HG03520 (cell line): ENCODE measurements at regions not wholly inside any gene's neighbourhood (a gene's known extent, or its start where the extent isn't known, plus 50 kb on each side); places are given as distances from the start of the nearest gene placed in this dataset.
"Not testable (repeated sequence)": the region's sequence is repeated elsewhere in the genome, so short reads cannot be mapped to it uniquely, and the experiment has no call there.

ENCODE experiments used
- ATAC-seq: cut with Tn5 transposase; IDR thresholded peaks from one replicate; pipeline ENCODE4 v1.9.1; 2021; ENCODE audit warnings: mild to moderate bottlenecking, moderate library complexity; ENCODE audit not compliant: unreplicated experiment

DNA sequence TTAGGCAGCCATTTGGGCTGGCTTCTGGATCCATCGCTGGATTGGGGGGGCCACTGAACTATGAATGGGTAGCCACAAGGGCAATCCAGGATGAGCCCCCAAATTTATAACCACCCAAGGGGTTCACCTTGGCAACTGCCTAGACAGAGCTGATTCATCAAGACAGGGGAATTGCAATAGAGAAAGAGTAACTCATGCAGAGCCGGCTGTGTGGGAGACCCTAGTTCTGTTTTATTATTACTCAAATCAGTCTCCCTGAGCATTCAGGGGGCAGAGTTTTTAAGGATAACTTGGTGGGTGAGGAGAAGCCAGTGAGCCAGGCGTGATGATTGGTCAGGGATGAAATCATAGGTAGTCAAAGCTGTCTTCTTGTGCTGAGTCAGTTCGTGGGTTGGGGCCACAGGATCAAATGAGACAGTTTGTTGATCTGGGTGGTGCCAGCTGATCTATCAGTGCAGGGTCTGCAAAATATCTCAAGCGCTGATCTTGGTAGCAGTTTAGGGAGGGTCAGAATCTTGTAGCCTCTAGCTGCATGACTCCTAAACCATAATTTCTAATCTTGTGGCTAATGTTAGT is 57.9 kb downstream of the DNAJB9 start:
- no peak for ATAC-seq

DNA sequence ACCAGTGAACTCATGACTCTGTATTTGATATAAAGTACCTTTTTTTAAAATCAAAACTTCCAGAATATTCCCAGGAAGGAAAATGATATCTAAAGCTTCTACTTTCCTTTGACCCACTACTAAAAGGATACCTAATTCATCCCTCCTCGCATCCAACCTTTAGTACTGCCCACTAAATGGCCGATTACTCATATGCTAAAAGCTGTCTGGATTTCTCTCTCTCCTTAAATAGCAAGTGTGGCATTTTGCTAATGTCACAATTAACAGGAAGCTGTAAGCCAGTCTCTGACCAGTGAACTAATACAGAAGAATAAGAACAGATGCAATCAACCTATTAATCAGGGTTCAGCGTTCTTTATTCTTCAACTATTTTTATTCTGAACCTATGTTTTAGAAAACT is 59.0 kb downstream of the DNAJB9 start:
- ATAC-seq, result no peak

DNA sequence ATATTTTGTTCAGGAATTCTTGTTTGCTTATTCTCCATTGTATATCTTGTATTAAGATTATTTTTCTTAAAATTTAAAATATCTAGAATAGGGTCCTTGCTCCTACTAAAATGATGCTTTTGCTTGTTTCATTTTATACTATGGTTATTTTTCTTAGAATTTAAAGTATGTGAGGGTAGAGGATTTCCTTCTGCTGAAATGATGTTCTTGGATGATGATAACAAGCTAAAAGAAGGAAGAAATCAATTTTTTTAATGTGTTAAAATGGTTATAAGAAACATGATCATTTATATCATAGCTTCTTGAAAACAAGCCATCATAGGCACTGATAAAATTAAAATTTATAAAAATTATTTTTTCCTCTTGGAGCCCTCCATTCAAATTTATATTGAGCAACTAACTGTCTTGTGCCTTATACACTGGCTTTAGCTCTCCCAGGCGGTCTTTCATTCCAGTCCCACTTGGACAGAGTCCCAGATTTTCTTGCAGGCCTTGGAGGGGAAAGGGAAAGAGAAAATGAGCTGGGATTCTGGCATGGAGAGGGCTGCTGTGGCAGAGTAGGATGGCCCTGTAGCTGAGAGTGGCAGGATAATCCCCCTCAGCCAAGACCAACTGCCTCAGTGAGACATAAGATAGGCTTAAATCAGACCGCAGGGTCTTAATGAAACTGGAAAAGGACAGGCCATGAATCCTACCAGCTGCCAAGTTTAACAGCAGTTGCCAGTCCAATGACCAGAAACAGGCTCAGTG is 60.2 kb downstream of the DNAJB9 start:
- no peak for ATAC-seq

DNA sequence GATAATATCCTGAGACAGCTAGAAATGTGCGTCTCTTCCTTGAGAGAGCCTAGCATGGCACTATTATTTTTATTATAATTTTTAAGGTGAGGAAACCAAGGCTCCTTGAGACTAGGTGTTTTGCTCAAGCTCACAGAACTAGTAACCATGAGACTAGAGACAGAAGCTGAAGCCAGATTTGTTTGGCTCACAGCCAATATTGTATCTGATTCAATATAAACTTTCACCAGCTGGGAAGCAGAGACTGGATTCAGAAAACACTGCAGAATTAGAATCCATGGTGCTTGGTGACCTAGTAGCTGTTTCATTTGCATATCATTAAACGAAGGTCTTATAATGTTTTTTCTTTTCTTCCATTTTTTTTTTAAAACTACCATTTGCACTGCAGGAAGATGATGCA is 64.4 kb downstream of the DNAJB9 start:
- ATAC-seq, result no peak

DNA sequence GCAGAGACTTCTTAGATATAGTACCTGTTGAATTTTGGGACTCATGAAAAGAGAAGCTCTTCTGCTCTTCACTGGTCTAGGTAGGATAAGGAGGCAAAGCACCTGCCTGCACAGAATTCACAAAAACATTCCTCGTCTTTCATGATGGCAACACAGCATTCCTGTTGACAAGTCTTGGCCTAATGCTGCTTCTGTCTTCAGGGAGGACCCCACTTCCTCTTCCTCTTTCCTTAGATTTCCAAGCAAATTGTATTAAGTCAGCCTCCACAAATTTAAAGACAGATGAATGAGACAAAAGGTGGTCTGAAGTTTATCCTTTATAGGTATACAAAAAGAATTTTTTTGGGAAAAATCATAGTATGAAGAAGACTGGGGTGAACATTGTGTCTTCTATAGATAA is 64.9 kb downstream of the DNAJB9 start:
- ATAC-seq, result no peak

DNA sequence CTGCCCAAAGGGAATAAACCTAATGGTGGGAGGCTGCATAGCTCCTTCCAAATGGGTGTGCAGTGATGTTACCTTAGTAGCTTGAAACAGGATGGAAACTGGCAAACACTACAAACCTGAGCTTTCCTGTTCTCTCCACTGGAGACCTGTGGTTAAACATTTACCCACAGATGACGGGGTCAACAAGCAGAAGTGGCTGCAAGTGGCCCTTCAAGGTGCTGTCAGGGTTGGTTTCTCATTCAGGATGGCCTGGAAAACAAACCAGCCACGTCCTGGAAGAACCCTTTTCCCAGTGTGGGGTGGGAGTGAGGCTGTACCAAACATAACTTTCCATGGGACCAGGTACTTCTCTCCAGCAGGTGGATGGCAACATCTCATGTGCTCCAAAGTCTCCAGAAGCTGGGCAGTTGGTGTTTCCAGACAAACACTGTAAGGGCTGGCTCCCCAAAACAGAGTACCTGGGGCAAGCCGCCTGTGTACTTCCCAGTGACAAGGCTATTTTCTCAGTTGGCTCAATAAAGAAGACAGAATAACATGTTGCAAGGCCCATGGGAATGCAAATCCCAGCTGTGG is 67.5 kb downstream of the DNAJB9 start:
- ATAC-seq, result no peak

DNA sequence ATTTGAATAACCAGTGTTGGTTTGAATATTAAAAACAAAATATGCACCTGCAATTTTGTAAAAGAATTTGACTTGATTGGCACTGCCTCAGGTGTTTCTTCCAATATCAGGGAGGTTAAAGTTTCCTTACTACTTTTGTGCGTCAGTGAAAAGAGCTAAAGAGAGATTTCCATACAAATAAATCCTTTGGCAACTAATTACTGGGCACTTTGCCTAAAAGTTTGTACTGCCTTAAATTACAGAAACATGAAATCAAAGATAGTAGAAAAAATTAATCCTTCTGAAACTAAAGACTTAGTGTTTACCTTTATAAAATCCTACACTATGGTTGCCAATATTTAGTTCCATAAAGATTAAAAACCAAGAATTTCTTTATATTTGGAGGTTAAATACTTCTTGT is 72.5 kb downstream of the DNAJB9 start:
- no peak for ATAC-seq

DNA sequence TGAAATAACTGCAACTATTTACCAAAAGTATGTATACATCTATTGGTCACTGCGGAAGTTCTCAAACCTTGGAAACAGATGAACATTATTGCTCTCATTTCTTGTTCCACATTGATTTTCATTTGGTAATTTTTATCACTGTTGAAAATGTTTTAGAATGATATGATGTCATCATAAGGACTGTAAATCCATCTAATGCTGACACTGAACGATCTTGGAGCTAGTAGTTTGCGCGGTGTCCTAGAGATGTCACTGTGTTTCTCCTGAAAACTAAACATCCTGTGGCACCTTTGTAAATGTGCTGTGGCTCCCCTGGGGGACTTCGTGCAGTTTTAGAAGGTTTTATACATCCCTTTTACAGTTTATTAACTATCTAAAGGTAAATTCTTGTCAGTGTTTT is 73.5 kb downstream of the DNAJB9 start:
- no peak for ATAC-seq

DNA sequence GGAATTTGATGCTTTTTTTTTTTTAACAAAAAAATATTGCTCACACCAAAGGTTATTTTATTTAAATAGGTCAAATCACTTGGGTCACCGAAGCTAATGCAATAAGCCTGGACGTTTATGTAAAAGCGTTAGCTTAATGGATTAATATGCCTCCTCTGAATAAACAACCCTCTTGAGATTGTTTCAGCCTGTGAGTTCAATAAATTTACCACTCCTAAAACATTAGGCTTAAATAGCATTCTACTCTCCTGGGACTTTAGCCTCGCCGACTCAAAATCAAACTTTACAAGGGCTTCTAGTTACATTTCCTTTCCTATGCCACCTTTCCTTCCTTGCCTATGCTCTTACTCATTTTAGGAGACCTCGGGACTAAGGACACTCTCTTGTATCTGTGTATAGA is 79.3 kb downstream of the DNAJB9 start:
- no peak for ATAC-seq

DNA sequence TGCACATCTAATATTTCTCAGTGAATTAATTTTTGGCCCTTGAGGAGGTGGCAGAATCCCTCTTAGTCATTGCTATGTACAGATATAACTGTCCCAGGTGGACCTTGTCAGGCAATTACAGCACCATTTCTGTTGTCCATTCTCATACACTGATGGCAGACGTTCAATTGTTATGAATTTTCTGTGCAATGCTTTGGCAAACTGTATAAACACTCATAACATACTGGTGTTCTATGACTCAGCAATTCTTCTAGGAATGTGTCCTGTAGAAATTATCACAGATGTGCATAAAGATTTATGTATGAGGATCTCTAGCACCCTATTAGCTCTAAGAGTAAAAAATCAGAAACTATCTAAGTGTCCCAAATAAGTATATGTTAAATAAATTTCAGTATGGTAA is 80.8 kb downstream of the DNAJB9 start:
- ATAC-seq, result no peak

DNA sequence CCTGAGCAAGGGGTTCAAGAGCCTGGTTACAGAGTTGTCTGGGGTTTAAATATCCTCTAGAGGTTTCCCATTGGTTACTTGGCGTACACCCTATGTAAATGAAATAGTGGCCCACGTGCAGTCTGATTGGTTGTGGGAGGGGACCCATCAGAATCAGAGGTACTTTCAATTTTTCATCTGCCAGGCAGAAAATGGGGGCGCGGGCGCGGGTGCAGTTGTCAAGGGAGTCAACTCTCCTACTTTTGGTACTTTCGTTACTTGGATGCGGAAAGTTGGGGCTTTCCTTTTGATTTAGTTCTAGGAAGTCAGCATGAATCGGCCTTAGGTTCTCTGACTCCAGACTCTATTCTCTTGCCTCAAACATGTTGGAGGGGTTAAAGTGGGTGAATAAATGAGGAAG is 83.2 kb downstream of the DNAJB9 start:
- no peak for ATAC-seq

DNA sequence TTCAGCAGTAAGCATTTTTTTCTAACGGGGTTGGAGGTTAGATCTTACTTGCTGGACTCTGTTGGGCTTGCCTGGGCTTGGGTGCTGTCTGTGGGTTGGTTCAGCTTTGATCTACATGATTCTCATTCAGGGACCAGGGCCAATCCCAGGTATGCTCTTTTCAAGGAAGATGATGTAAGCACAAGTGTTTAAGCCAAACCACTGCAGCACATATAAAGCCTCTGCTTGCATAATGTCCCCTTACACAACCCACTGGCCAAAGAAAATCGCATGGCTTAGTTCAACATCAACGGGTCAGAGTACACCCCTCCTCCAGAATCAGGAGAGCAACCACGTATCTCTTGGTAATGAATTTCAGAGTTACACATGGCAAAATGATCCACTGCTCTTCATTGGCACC is 83.9 kb downstream of the DNAJB9 start:
- ATAC-seq, result no peak

DNA sequence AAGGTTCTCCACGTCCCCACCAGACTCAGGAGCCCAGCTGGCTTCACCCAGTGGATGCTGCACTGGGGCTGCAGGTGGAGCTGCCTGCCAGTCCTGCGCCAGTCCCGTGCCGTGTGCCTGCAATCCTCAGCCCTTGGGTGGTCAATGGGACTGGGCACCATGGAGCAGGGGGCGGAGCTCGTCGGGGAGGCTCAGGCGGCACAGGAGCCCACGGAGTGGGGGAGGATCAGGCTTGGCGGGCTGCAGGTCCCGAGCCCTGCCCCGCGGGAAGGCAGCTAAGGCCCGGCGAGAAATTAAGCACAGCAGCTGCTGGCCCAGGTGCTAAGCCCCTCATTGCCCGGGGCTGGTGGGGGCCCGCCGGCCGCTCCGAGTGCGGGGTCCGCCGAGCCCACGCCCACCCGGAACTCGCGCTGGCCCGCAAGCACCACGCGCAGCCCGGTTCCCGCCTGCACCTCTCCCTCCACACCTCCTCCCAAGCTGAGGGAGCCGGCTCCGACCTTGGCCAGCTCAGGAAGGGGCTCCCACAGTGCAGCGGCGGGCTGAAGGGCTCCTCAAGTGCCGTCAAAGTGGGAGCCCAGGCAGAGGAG is 87.6 kb downstream of the DNAJB9 start:
- ATAC-seq, result not testable (repeated sequence)

DNA sequence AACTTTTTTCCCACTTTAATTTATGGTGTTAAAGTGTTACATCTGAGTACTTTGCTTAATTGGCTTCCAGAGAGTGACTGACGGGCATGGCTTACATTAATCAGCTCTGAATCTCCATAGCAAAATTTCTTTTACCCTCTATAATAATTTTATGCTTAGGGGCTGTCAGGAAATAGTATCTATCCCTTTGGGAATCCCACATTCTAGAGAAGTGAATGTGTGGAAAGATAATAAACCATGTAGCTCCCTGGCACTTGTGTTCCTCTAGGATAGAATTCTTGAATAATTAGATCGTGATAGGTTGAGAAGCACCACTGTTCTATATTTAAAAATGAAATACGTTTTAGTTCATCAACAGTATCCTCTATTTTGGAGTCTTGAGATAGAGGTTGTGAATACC is 89.6 kb downstream of the DNAJB9 start:
- no peak for ATAC-seq

DNA sequence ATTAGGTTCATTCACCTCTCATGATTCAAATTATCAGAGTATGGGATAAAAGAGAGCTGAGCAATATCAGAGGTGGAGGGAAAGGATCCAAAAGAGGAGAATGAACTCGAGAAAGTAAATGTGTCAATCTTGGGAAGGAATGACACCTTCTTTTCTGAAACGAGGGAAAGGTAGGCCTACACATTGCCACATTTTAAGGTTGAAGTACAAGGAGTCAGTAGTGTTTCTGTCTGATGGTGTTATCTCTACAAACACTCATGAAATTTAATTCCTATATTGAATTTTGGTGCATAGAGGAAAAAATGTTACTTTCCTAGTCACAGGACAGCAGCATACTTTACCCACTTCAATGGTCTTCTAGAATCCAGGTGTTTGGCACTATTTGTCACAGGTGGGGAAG is 90.2 kb downstream of the DNAJB9 start:
- ATAC-seq, result no peak

DNA sequence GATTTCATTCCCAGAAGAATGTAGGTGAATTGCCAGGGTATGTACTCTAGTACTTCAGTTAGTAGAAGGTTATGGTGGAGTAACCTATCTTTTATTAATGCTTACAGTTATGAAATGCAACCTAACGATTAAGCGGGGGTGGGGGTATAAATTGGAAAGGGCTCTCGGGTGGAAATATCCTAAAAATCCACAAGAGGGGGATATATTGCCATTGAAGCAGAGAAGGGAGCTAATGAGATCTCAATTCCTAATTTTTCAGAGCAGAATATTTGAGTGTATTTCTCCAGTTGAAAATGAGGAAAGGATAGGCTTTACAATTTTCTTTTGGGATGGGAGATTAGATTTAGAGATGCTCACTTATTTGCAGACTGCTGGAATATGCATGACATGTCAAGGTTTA is 90.8 kb downstream of the DNAJB9 start:
- no peak for ATAC-seq

DNA sequence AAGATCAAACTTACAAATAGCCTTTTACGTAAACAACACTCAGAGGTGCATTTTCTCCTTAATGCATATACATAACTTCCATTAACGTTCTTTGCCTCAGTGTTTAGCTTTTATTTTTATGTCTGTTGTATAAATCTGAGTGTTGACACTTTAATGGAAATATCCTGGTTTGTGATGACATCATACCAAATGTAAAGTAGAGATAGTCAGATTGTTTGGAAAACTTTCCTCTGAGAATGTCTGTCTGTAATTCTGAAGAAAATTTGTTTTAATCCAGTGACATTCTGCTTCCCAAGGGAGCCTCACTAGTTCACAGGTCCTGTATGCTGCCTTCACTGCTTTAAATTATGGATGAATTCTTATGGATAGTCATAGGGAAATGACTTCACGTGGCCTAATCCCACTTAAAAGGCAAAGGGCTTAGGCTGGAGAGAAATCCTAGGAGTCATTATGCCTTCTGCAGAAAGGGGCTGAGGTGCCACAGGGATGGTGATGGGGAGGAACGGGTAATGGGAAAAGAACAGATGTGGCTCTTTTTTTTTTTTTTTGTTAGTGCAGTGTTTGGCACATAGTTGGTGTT is 93.2 kb downstream of the DNAJB9 start:
- ATAC-seq, result no peak

DNA sequence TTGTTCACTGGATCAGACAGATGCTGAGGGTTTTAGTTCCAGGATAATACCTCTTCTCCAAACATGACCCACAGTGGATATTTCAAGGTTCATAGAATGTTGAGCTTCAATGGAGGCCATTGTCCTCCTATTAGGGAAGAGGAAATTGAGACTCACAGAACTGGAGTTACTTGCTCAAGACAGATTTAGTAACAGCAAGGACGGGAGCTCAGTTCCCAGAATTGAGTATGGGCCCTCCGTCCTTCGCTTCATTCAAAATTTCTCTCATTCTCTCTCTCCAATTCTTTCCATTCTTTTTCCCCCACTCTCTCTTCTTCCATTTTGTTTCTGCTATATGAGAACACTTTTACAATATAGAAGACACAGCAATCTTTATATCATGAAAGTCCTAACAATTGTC is 94.0 kb downstream of the DNAJB9 start:
- ATAC-seq, result no peak

DNA sequence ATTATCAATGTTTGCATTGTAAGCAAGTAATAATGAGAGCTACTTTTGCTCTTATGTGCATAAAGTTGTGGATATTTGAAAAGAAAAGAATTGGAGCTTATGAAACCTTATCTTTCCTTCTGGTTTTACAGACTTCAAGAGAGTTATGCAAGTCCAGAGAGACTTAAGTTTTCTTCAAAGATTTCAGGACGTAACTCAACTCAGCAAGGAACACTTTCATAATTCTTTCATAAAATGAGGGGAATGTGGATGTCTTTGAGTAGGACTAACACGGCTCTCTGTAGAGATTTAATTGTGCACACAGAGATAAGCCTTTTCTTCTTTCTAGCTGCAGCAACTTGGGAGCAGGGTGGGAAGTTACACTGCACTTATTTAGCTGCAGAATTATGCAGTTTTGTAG is 97.5 kb downstream of the DNAJB9 start:
- no peak for ATAC-seq

DNA sequence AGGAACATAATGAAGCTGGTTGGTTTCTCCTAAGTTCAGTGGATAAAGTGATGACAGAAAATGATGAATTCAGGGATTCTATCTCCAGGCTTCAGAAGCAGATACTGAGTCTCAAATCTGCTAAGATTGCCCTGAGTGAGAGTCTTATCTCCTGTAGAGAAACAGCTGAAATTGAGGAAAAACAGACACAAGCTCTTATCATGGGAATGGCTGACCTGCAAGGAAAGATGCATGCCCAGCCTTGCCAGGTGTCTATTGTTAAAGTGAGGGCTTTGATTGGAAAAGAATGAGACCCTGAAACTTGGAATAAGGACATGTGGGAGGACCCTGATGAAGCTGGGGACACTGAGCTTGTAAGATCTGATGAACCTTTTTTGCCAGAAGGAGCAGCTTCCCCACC is 100.3 kb downstream of the DNAJB9 start:
- ATAC-seq, result no peak

DNA sequence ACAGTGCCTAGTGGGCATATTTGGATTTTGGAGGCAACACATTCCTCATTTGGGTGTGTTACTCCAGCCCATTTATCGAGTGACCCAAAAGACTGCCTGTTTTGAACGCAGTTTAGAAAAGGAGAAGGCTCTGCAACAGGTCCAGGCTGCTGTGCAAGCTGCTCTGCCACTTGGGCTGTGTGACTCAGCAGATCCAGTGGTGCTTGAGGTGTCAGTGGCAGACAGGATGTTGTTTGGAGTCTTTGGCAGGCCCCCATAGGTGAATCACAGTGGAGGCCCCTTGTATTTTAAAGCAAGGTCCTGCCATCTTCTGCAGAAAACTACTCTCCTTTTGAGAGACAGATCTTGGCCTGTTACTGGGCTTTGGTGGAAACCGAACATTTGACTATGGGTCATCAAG is 104.0 kb downstream of the DNAJB9 start:
- not testable (repeated sequence) for ATAC-seq

DNA sequence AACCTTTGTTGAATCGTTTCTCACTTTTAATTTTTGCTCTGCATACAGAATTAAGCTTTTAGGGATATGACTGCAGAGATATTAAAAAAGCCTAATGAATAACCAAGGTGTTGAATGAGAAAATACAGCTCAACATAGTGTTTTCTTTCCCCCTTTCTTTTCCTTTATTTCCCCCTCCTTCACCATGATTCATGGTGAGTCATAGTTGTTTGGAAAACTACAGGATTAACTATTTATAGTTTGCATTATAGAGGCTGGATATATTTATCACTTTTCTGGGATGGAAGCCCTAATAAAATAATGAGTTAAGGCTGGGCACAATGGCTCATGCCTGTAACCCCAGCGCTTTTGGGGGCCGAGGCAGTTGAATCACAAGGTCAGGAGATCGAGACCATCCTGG is 115.0 kb downstream of the DNAJB9 start:
- no peak for ATAC-seq
